Neural cell (in vitro differentiated cells): ENCODE measurements at regions not wholly inside any gene's neighbourhood (a gene's known extent, or its start where the extent isn't known, plus 50 kb on each side); places are given as distances from the start of the nearest gene placed in this dataset.

Experiments used
- H2AFZ ChIP-seq: fragments of 200-600, 300-800 bp; sonication (generic), shearing (Covaris generic); 2 replicates; pipeline ENCODE4 v1.6.0; 2014; ENCODE audit warnings: low read depth, mild to moderate bottlenecking, antibody characterized with exemption, low read length, moderate library complexity
- H3F3A ChIP-seq: fragments of 200-600 bp; shearing (Covaris generic); 2 replicates; pipeline ENCODE4 v1.6.1; 2016; ENCODE audit warnings: mild to moderate bottlenecking, moderate library complexity, mixed read lengths, antibody characterized with exemption, low read length; ENCODE audit not compliant: insufficient read depth, poor library complexity, severe bottlenecking
- H3K27ac ChIP-seq: fragments of 200-600, 300-800 bp; sonication (generic), shearing (Covaris generic); 2 replicates; pipeline ENCODE4 v1.5.1; 2014; ENCODE audit warnings: mild to moderate bottlenecking, low read length, moderate library complexity
- H3K27me3 ChIP-seq: fragments of 300-800, 200-600 bp; sonication (generic), shearing (Covaris generic); 2 replicates; pipeline ENCODE4 v1.6.0; 2014; ENCODE audit warnings: mild to moderate bottlenecking, low read depth, low read length, moderate library complexity; ENCODE audit not compliant: insufficient read depth
- H3K36me3 ChIP-seq: fragments of 300-800, 200-600 bp; sonication (generic), shearing (Covaris generic); 2 replicates; pipeline ENCODE4 v1.5.1; 2014; ENCODE audit warnings: mild to moderate bottlenecking, antibody characterized with exemption, low read length, moderate library complexity; ENCODE audit not compliant: insufficient read depth
- H3K4me2 ChIP-seq: fragments of 300-800, 200-600 bp; sonication (generic), shearing (Covaris generic); 2 replicates; pipeline ENCODE4 v1.6.0; 2014; ENCODE audit warnings: mild to moderate bottlenecking, low read length
- H3K4me3 ChIP-seq: fragments of 300-800, 200-600 bp; sonication (generic), shearing (Covaris generic); 2 replicates; pipeline ENCODE4 v1.5.1; 2014; ENCODE audit warnings: mild to moderate bottlenecking, low read length, moderate library complexity
- H3K79me2 ChIP-seq: fragments of 200-600 bp; shearing (Covaris generic); replicated peaks from 2 replicates; pipeline ENCODE4 v1.6.0; 2014; ENCODE audit warnings: mild to moderate bottlenecking, low read length, moderate library complexity; ENCODE audit not compliant: insufficient read depth
- H3K9ac ChIP-seq: fragments of 300-800, 200-600 bp; sonication (generic), shearing (Covaris generic); 2 replicates; pipeline ENCODE4 v1.6.1; 2016; ENCODE audit warnings: mild to moderate bottlenecking, low read length, mixed read lengths
- H3K9me2 ChIP-seq: fragments of 200-600 bp; shearing (Covaris generic); 2 replicates; pipeline ENCODE4 v1.6.1; 2016; ENCODE audit warnings: mild to moderate bottlenecking, low read length, mixed read lengths; ENCODE audit not compliant: insufficient read depth
- H3K9me3 ChIP-seq: fragments of 200-600, 300-800 bp; sonication (generic), shearing (Covaris generic); 2 replicates; pipeline ENCODE4 v1.6.1; 2016; ENCODE audit warnings: mild to moderate bottlenecking, mixed run types, low read length, moderate library complexity, mixed read lengths
- H4K20me1 ChIP-seq: fragments of 200-600 bp; shearing (Covaris generic); 2 replicates; pipeline ENCODE4 v1.6.1; 2016; ENCODE audit warnings: mild to moderate bottlenecking, mixed run types; ENCODE audit not compliant: insufficient read depth
- CTCF ChIP-seq: fragments of 450-650 bp; IDR thresholded peaks from 2 replicates; pipeline ENCODE4 v1.5.1; 2014; ENCODE audit warnings: antibody characterized with exemption, mild to moderate bottlenecking, moderate library complexity; ENCODE audit not compliant: poor library complexity, severe bottlenecking
- EP300 ChIP-seq: fragments of 450-650 bp; conservative IDR thresholded peaks from 2 replicates; pipeline ENCODE4 v1.6.1; 2014; ENCODE audit warnings: antibody characterized with exemption, mild to moderate bottlenecking, moderate library complexity; ENCODE audit not compliant: poor library complexity, severe bottlenecking
- EZH2 ChIP-seq: fragments of 200-600, 300-800 bp; shearing (Covaris generic), sonication (generic); IDR thresholded peaks from 2 replicates; pipeline ENCODE4 v1.6.1; 2014; ENCODE audit warnings: antibody characterized with exemption, low read length, borderline replicate concordance, mild to moderate bottlenecking; ENCODE audit not compliant: insufficient read depth, poor library complexity, severe bottlenecking
- MXI1 ChIP-seq: fragments of 450-650 bp; conservative IDR thresholded peaks from 2 replicates; pipeline ENCODE4 v1.6.1; 2014; ENCODE audit warnings: antibody characterized with exemption, mild to moderate bottlenecking; ENCODE audit not compliant: poor library complexity, severe bottlenecking
- POLR2AphosphoS5 ChIP-seq: IDR thresholded peaks from 2 replicates; pipeline ENCODE4 v1.6.1; 2012
- RAD21 ChIP-seq: fragments of 450-650 bp; conservative IDR thresholded peaks from 2 replicates; pipeline ENCODE4 v1.6.1; 2014; ENCODE audit warnings: antibody characterized with exemption, mild to moderate bottlenecking, moderate library complexity
- REST ChIP-seq: IDR thresholded peaks from 2 replicates; pipeline ENCODE4 v1.6.1; 2012; ENCODE audit warnings: borderline replicate concordance
- SMC3 ChIP-seq: fragments of 450-650 bp; conservative IDR thresholded peaks from 2 replicates; pipeline ENCODE4 v1.6.1; 2014; ENCODE audit warnings: antibody characterized with exemption, mild to moderate bottlenecking, moderate library complexity; ENCODE audit not compliant: poor library complexity
- TAF1 ChIP-seq: IDR thresholded peaks from 2 replicates; pipeline ENCODE4 v1.6.1; 2012; ENCODE audit warnings: low read depth

- H4K20me1 ChIP-seq = no peaks in the 10 kb centered on the region
- H3K9me3 ChIP-seq = no peaks in the 10 kb centered on the region
- H3F3A ChIP-seq = no peaks in the 10 kb centered on the region
- no peak overlapping the region for H2AFZ ChIP-seq
- H3K27me3 ChIP-seq = no peaks in the 10 kb centered on the region
- TF ChIP-seq SMC3 = no peak
- TF ChIP-seq EP300 = no peak
- no peak for TF ChIP-seq CTCF
- TF ChIP-seq REST = no peak
- no peak for TF ChIP-seq TAF1
- H3K79me2 ChIP-seq = no peaks in the 10 kb centered on the region
- no peak overlapping the region for H3K4me3 ChIP-seq
- H3K4me2 ChIP-seq = no peak overlapping the region
- peak overlapping the region; percentile 14 for H3K27ac ChIP-seq
- H3K9ac ChIP-seq = no peak overlapping the region
- no peaks in the 10 kb centered on the region for H3K36me3 ChIP-seq
- H3K9me2 ChIP-seq = no peaks in the 10 kb centered on the region
Observed at GRCh38 chr2:226529556-226529955, 270.1 kb downstream of the IRS1 start.

- TF ChIP-seq RAD21 (no peak), EP300 (no peak), SMC3 (no peak), CTCF (no peak), MXI1 (no peak), TAF1 (no peak), REST (no peak), EZH2 (no peak), POLR2AphosphoS5 (no peak)
- H3K4me2 ChIP-seq = no peak overlapping the region
- no peak overlapping the region for H3K9ac ChIP-seq
- no peaks in the 10 kb centered on the region for H3F3A ChIP-seq
- H3K27me3 ChIP-seq = no peaks in the 10 kb centered on the region
- no peaks in the 10 kb centered on the region for H3K79me2 ChIP-seq
- H3K36me3 ChIP-seq = no peaks in the 10 kb centered on the region
- no peaks in the 10 kb centered on the region for H3K9me2 ChIP-seq
- H3K4me3 ChIP-seq = no peak overlapping the region
- H3K9me3 ChIP-seq = no peaks in the 10 kb centered on the region
- no peak overlapping the region for H3K27ac ChIP-seq
- H4K20me1 ChIP-seq = no peaks in the 10 kb centered on the region
- H2AFZ ChIP-seq = no peak overlapping the region
Observed at GRCh38 chr2:226526716-226527115, 272.9 kb downstream of the IRS1 start.
